MM.1S (cell line): ENCODE measurements at regions not wholly inside any gene's neighbourhood (a gene's known extent, or its start where the extent isn't known, plus 50 kb on each side); places are given as distances from the start of the nearest gene placed in this dataset.

ENCODE experiments used
- DNase-seq: peaks from one replicate; pipeline ENCODE4 v3.0.0-alpha.2; 2015
- H2AFZ ChIP-seq: fragments of 300-600 bp; sonication (generic); 2 replicates; pipeline ENCODE4 v1.6.0; 2016; ENCODE audit warnings: antibody characterized with exemption, low read length
- H3F3A ChIP-seq: fragments of 300-600 bp; sonication (generic); 2 replicates; pipeline ENCODE4 v1.6.1; 2016; ENCODE audit warnings: mild to moderate bottlenecking, antibody characterized with exemption, low read length, moderate library complexity, mixed read lengths; ENCODE audit not compliant: insufficient read depth
- H3K27ac ChIP-seq: fragments of 300-600 bp; sonication (generic); 2 replicates; pipeline ENCODE4 v1.5.1; 2016; ENCODE audit warnings: mild to moderate bottlenecking, low read length
- H3K27me3 ChIP-seq: fragments of 300-600 bp; sonication (generic); replicated peaks from 2 replicates; pipeline ENCODE4 v1.6.0; 2016; ENCODE audit warnings: low read length; ENCODE audit not compliant: insufficient read depth
- H3K36me3 ChIP-seq: fragments of 300-600 bp; sonication (generic); replicated peaks from 2 replicates; pipeline ENCODE4 v1.6.1; 2016; ENCODE audit warnings: mild to moderate bottlenecking, low read length, mixed read lengths; ENCODE audit not compliant: insufficient read depth
- H3K4me1 ChIP-seq: fragments of 300-600 bp; sonication (generic); 2 replicates; pipeline ENCODE4 v1.6.1; 2016; ENCODE audit warnings: low read length, mixed read lengths
- H3K4me2 ChIP-seq: fragments of 300-600 bp; sonication (generic); 2 replicates; pipeline ENCODE4 v1.6.0; 2016; ENCODE audit warnings: low read depth, low read length
- H3K4me3 ChIP-seq: fragments of 300-600 bp; sonication (generic); 2 replicates; pipeline ENCODE4 v1.5.1; 2016; ENCODE audit warnings: low read length, mixed read lengths
- H3K79me2 ChIP-seq: fragments of 300-600 bp; sonication (generic); 2 replicates; pipeline ENCODE4 v1.6.1; 2016; ENCODE audit warnings: mixed run types, low read length, mixed read lengths
- H3K9ac ChIP-seq: fragments of 300-600 bp; sonication (generic); 2 replicates; pipeline ENCODE4 v1.6.1; 2016; ENCODE audit warnings: low read length, mixed read lengths
- H3K9me2 ChIP-seq: fragments of 300-600 bp; sonication (generic); replicated peaks from 2 replicates; pipeline ENCODE4 v1.6.1; 2016; ENCODE audit warnings: mild to moderate bottlenecking, low read length, mixed read lengths; ENCODE audit not compliant: insufficient read depth
- H3K9me3 ChIP-seq: fragments of 300-600 bp; sonication (generic); replicated peaks from 2 replicates; pipeline ENCODE4 v1.6.1; 2016; ENCODE audit warnings: mild to moderate bottlenecking, low read length, mixed read lengths; ENCODE audit not compliant: insufficient read depth
- H4K20me1 ChIP-seq: fragments of 300-600 bp; sonication (generic); 2 replicates; pipeline ENCODE4 v1.6.1; 2016; ENCODE audit warnings: mild to moderate bottlenecking, low read length, moderate library complexity, mixed read lengths; ENCODE audit not compliant: insufficient read depth
- CTCF ChIP-seq: fragments of 300-600 bp; sonication (generic); IDR thresholded peaks from 2 replicates; pipeline ENCODE4 v1.5.1; 2016; ENCODE audit warnings: antibody characterized with exemption, low read length, mixed read lengths
- EZH2 ChIP-seq: fragments of 300-600 bp; sonication (generic); optimal IDR thresholded peaks from 2 replicates; pipeline ENCODE3; 2017; ENCODE audit warnings: low read depth, mild to moderate bottlenecking, antibody characterized with exemption, low read length, mixed read lengths
- EZH2phosphoT487 ChIP-seq: fragments of 300-600 bp; sonication (generic); IDR thresholded peaks from 2 replicates; pipeline ENCODE4 v1.6.1; 2018; ENCODE audit warnings: antibody characterized with exemption, low read length

GRCh38 chr3:3600665-3601340 is 198.4 kb upstream of the LRRN1 start:
- Histone ChIP-seq H2AFZ (no peak overlapping the region), H3F3A (no peaks in the 10 kb centered on the region), H3K4me2 (no peak overlapping the region), H3K9me3 (no peaks in the 10 kb centered on the region), H3K27ac (no peak overlapping the region), H3K4me1 (peaks cover 4% of the 10 kb centered on the region; the same call in 1 of the 2 replicates), H3K9me2 (no peaks in the 10 kb centered on the region), H3K27me3 (no peaks in the 10 kb centered on the region), H3K36me3 (no peaks in the 10 kb centered on the region), H3K4me3 (no peak overlapping the region), H3K9ac (no peak overlapping the region), H4K20me1 (no peaks in the 10 kb centered on the region), H3K79me2 (no peaks in the 10 kb centered on the region)
- DNase-seq = no peak
- TF ChIP-seq CTCF = no peak
- no peak for TF ChIP-seq EZH2phosphoT487
- TF ChIP-seq EZH2 = no peak

- Histone ChIP-seq H3K4me1 (no peaks in the 10 kb centered on the region), H3K27me3 (no peaks in the 10 kb centered on the region), H4K20me1 (no peaks in the 10 kb centered on the region), H3K9me3 (no peaks in the 10 kb centered on the region), H3K9me2 (no peaks in the 10 kb centered on the region), H3K27ac (no peak overlapping the region), H3K4me2 (no peak overlapping the region), H3K79me2 (no peaks in the 10 kb centered on the region), H2AFZ (no peak overlapping the region), H3F3A (no peaks in the 10 kb centered on the region), H3K9ac (no peak overlapping the region), H3K36me3 (no peaks in the 10 kb centered on the region), H3K4me3 (no peak overlapping the region)
- no peak for TF ChIP-seq EZH2
- no peak for DNase-seq
Measured at GRCh38 chr3:3599016-3599415, 200.2 kb upstream of the LRRN1 start.

- H3K9me2 ChIP-seq = no peaks in the 10 kb centered on the region
- H3F3A ChIP-seq = peaks cover under 1% of the 10 kb centered on the region; the same call in 1 of the 2 replicates
- H3K79me2 ChIP-seq = no peaks in the 10 kb centered on the region
- no peaks in the 10 kb centered on the region for H3K9me3 ChIP-seq
- no peaks in the 10 kb centered on the region for H3K4me1 ChIP-seq
- no peak for TF ChIP-seq EZH2
- TF ChIP-seq CTCF = no peak
- no peak for TF ChIP-seq EZH2phosphoT487
- no peak for DNase-seq
- H3K27me3 ChIP-seq = no peaks in the 10 kb centered on the region
- H3K27ac ChIP-seq = no peak overlapping the region
- no peaks in the 10 kb centered on the region for H4K20me1 ChIP-seq
- H3K4me3 ChIP-seq = no peak overlapping the region
- H3K9ac ChIP-seq = no peak overlapping the region
- no peak overlapping the region for H3K4me2 ChIP-seq
- H2AFZ ChIP-seq = no peak overlapping the region
- H3K36me3 ChIP-seq = no peaks in the 10 kb centered on the region
Measured at GRCh38 chr3:3594986-3595385, 204.2 kb upstream of the LRRN1 start.

GRCh38 chr3:3589715-3590130 is 209.5 kb upstream of the LRRN1 start:
- H3K27ac ChIP-seq = peak overlapping the region; percentile 44; the same call in 1 of the 2 replicates
- no peaks in the 10 kb centered on the region for H3K79me2 ChIP-seq
- no peaks in the 10 kb centered on the region for H4K20me1 ChIP-seq
- H2AFZ ChIP-seq = peak overlapping the region; percentile 9
- H3K9ac ChIP-seq = no peak overlapping the region
- no peaks in the 10 kb centered on the region for H3K9me2 ChIP-seq
- H3K4me3 ChIP-seq = peak overlapping the region; percentile 17; the same call in 1 of the 2 replicates
- peak overlapping the region; percentile 45 for H3K4me2 ChIP-seq
- peaks cover 10% of the 10 kb centered on the region for H3F3A ChIP-seq
- H3K9me3 ChIP-seq = no peaks in the 10 kb centered on the region
- H3K27me3 ChIP-seq = no peaks in the 10 kb centered on the region
- no peak for TF ChIP-seq CTCF
- TF ChIP-seq EZH2 = no peak
- no peak for TF ChIP-seq EZH2phosphoT487
- H3K4me1 ChIP-seq = 0 out of 2 replicates have a peak, but pooled peaks cover 5% of the 10 kb centered on the region
- H3K36me3 ChIP-seq = no peaks in the 10 kb centered on the region
- DNase-seq = peak; percentile 84
